B cell (primary cell): ENCODE measurements at regions not wholly inside any gene's neighbourhood (a gene's known extent, or its start where the extent isn't known, plus 50 kb on each side); places are given as distances from the start of the nearest gene placed in this dataset.
"Not testable (repeated sequence)": the region's sequence is repeated elsewhere in the genome, so short reads cannot be mapped to it uniquely, and the experiment has no call there.

Experiments
- ATAC-seq: fragments of 200-7000 bp; cut with Tn5 transposase; one replicate; pipeline ENCODE4 v1.10.0; 2021; ENCODE audit warnings: low read depth, mild to moderate bottlenecking, moderate number of reproducible peaks, moderate library complexity
- CTCF ChIA-PET: fragments of 350-600 bp; sonication (Branson Sonifier 250); formaldehyde crosslinking; loops from one replicate; lab custom pipeline; 2021; ENCODE audit warnings: antibody characterized with exemption, inconsistent platforms; lab: Charles Lee
- POLR2A ChIA-PET: fragments of 350-600 bp; sonication (Branson Sonifier 250); formaldehyde crosslinking; loops from one replicate; lab custom pipeline; 2021; ENCODE audit warnings: antibody characterized with exemption; lab: Charles Lee
- DNase-seq: peaks from one replicate; pipeline ENCODE4 v3.0.0; 2013
- H2AFZ ChIP-seq: 2 replicates; pipeline ENCODE4 v1.6.1; 2012; ENCODE audit warnings: mild to moderate bottlenecking, low read depth, low read length; ENCODE audit not compliant: insufficient read depth, poor library complexity, severe bottlenecking
- H3K27ac ChIP-seq, 2 donors: 1 replicate in 1 of 2; 2 replicates in 1 of 2; pipeline ENCODE4 v1.5.1; 2012 to 2013; ENCODE audit warnings: low read length in 2 of 2, mild to moderate bottlenecking in 2 of 2, moderate library complexity in 1 of 2
- H3K27me3 ChIP-seq, 4 experiments: fragments of 200-600 bp in 1 of 4; sonication (generic) in 1 of 4; replicated peaks in 1 of 4; 1 replicate in 2 of 4; 2 replicates in 2 of 4; pipeline versions ENCODE4 v1.6.1 to v1.7.0; 2013 to 2016; ENCODE audit warnings: low read length in 3 of 4, mild to moderate bottlenecking in 2 of 4, mixed read lengths in 1 of 4, moderate library complexity in 1 of 4; ENCODE audit not compliant: insufficient read depth in 4 of 4, control insufficient read depth in 3 of 4; ENCODE audit errors: control extremely low read depth in 1 of 4
- H3K36me3 ChIP-seq, 2 experiments: replicated peaks in 1 of 2; 1 replicate in 1 of 2; 2 replicates in 1 of 2; pipeline versions ENCODE4 v1.6.1 to v1.7.1; 2013; ENCODE audit warnings: low read length in 1 of 2; ENCODE audit not compliant: insufficient read depth in 2 of 2, control insufficient read depth in 1 of 2; ENCODE audit errors: control extremely low read depth in 1 of 2, extremely low read depth in 1 of 2
- H3K4me1 ChIP-seq, 2 donors: fragments of 200-600 bp in 1 of 2; sonication (generic) in 1 of 2; 1 replicate in 1 of 2; 2 replicates in 1 of 2; pipeline versions ENCODE4 v1.5.1 to v1.6.1; 2013 to 2017; ENCODE audit warnings: low read length in 2 of 2; ENCODE audit not compliant: control insufficient read depth in 2 of 2, insufficient read depth in 2 of 2
- H3K4me2 ChIP-seq: replicated peaks from 2 replicates; pipeline ENCODE3; 2012; ENCODE audit warnings: mild to moderate bottlenecking, low read depth, low read length; ENCODE audit not compliant: poor library complexity, severe bottlenecking
- H3K4me3 ChIP-seq, 5 experiments: fragments of 200-600 bp in 1 of 5; sonication (generic) in 1 of 5; 1 replicate in 3 of 5; 2 replicates in 2 of 5; pipeline versions ENCODE4 v1.5.1 to v1.7.0; 2011 to 2016; ENCODE audit warnings: low read length in 4 of 5, mild to moderate bottlenecking in 4 of 5, low read depth in 2 of 5, control low read depth in 1 of 5, moderate library complexity in 1 of 5; ENCODE audit not compliant: insufficient read depth in 1 of 5; ENCODE audit errors: control extremely low read depth in 1 of 5, extremely low read depth in 1 of 5
- H3K79me2 ChIP-seq: fragments of 200-600 bp; sonication (generic); one replicate; pipeline ENCODE4 v1.6.0; 2016; ENCODE audit warnings: low read length; ENCODE audit not compliant: control insufficient read depth, insufficient read depth
- H3K9ac ChIP-seq: fragments of 200-600 bp; sonication (generic); 2 replicates; pipeline ENCODE4 v1.6.1; 2017; ENCODE audit warnings: mild to moderate bottlenecking, low read length, moderate library complexity
- H3K9me3 ChIP-seq, 3 donors: one replicate each; pipeline versions ENCODE4 v1.6.1 to v1.7.1; 2013; ENCODE audit warnings: low read length in 2 of 3; ENCODE audit not compliant: control insufficient read depth in 2 of 3, insufficient read depth in 1 of 3; ENCODE audit errors: control extremely low read depth in 1 of 3
- H4K20me1 ChIP-seq: 2 replicates; pipeline ENCODE4 v1.6.0; 2012; ENCODE audit warnings: mild to moderate bottlenecking, low read length; ENCODE audit not compliant: insufficient read depth, control insufficient read depth, poor library complexity, severe bottlenecking
- H3K27ac Mint-ChIP-seq: one replicate; pipeline ENCODE4 v1.8.0; 2021; ENCODE audit warnings: mixed read lengths
- H3K27me3 Mint-ChIP-seq: one replicate; pipeline ENCODE4 v1.8.0; 2021; ENCODE audit warnings: mixed read lengths
- H3K4me1 Mint-ChIP-seq: one replicate; pipeline ENCODE4 v1.8.0; 2021; ENCODE audit warnings: mixed read lengths
- H3K4me3 Mint-ChIP-seq: one replicate; pipeline ENCODE4 v1.8.0; 2021; ENCODE audit warnings: mixed read lengths
- H3K9me3 Mint-ChIP-seq: one replicate; pipeline ENCODE4 v1.8.0; 2022; ENCODE audit warnings: mixed read lengths; ENCODE audit not compliant: insufficient read depth
- EZH2 ChIP-seq: IDR thresholded peaks from 2 replicates; pipeline ENCODE4 v1.6.1; 2012; ENCODE audit warnings: borderline replicate concordance, low read depth, mild to moderate bottlenecking, moderate library complexity, low read length; ENCODE audit not compliant: insufficient read depth, poor library complexity, severe bottlenecking
- WGBS: methylation state at CpG from one replicate; pipeline ENCODE4 v1.1.5; 2013; ENCODE audit warnings: missing lambda C conversion rate; ENCODE audit not compliant: insufficient coverage; 5-methylcytosine and 5-hydroxymethylcytosine counted together
- intact Hi-C: fragments of 100-400 bp; cut with micrococcal nuclease; formaldehyde crosslinking; loops from one replicate; pipeline ENCODE4 v1.10.0; 2022
- TF ChIP-seq, protein P1 (sequence below): fragments of 200-600 bp; IDR thresholded peaks from one replicate; pipeline ENCODE4 v1.8.0; 2022; ENCODE audit warnings: antibody characterized with exemption, mild to moderate bottlenecking

GRCh38 chr9:103203172-103203571 lies 208.0 kb downstream of the CYLC2 start:
- no peaks in the 10 kb centered on the region for H3K36me3 ChIP-seq
- no peak overlapping the region for H3K9ac ChIP-seq
- no peak for TF ChIP-seq EZH2
- TF ChIP-seq, protein P1, sequence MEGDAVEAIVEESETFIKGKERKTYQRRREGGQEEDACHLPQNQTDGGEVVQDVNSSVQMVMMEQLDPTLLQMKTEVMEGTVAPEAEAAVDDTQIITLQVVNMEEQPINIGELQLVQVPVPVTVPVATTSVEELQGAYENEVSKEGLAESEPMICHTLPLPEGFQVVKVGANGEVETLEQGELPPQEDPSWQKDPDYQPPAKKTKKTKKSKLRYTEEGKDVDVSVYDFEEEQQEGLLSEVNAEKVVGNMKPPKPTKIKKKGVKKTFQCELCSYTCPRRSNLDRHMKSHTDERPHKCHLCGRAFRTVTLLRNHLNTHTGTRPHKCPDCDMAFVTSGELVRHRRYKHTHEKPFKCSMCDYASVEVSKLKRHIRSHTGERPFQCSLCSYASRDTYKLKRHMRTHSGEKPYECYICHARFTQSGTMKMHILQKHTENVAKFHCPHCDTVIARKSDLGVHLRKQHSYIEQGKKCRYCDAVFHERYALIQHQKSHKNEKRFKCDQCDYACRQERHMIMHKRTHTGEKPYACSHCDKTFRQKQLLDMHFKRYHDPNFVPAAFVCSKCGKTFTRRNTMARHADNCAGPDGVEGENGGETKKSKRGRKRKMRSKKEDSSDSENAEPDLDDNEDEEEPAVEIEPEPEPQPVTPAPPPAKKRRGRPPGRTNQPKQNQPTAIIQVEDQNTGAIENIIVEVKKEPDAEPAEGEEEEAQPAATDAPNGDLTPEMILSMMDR, result no peak
- H3K4me3 ChIP-seq, result no peak overlapping the region
- no peaks in the 10 kb centered on the region for H3K27me3 ChIP-seq
- peaks cover 0 to 4% (median 2%) of the 10 kb centered on the region in 3 donors for H3K9me3 ChIP-seq
- H3K79me2 ChIP-seq, result no peaks in the 10 kb centered on the region
- Mint-ChIP-seq H3K4me1 (no peaks in the 10 kb centered on the region), H3K27ac (no peak overlapping the region), H3K27me3 (no peaks in the 10 kb centered on the region), H3K4me3 (no peak overlapping the region), H3K9me3 (no peaks in the 10 kb centered on the region)
- no peak overlapping the region for H3K4me2 ChIP-seq
- 92% methylated on average over 1 of the region's 2 CpGs for WGBS
- H3K4me1 ChIP-seq, result no peaks in the 10 kb centered on the region
- H3K27ac ChIP-seq, result no peak overlapping the region
- H4K20me1 ChIP-seq, result no peaks in the 10 kb centered on the region
- ATAC-seq (no peak), DNase-seq (no peak)
- intact Hi-C loops, result no loop called here
- ChIA-PET CTCF (no interaction called here), POLR2A (no interaction called here)
- H2AFZ ChIP-seq, result no peak overlapping the region

DNA sequence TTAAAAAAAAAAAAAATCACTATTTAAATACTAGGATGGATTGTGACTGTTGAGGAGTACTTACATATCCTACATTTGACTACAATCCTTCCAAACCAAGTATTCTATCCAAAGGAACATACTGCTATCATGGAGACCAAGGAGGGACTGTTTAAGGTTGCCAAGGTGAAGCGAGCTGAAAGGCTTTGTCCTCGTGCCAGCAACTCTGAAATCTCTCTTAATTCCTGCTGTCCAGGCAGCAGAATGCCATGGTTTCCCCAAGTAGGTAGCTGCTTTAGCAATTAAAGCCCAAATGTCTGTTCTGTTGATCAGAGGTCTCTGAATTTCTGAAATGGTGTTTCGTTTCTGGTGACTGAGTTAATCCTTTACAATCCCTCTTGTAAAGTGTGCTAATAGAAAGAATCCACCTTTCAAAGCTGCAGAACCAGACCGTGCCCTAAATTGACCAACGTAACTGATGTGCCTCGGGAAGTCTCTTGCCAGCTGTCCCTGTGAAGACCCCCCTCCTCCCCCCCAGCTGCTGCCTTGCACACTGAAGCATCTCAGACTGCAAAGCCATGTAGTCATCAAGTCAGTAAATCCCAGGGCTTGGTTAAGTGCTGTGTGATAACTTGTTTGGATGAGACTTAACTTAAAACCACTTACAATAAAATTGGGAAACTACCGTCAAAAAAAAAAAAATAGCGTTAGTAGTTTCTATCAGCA lies 210.9 kb downstream of the CYLC2 start:
- ATAC-seq, intact Hi-C loops, CTCF ChIA-PET: not testable (repeated sequence)

More for the DNA sequence above, 210.9 kb downstream of the CYLC2 start:
- H3K4me3 ChIP-seq, H3K27ac ChIP-seq, H4K20me1 ChIP-seq, POLR2A ChIA-PET, H3K9me3 Mint-ChIP-seq, H3K4me3 Mint-ChIP-seq, H3K9ac ChIP-seq, H3K4me2 ChIP-seq, H3K4me1 ChIP-seq, H3K27me3 ChIP-seq, H3K4me1 Mint-ChIP-seq, H3K27ac Mint-ChIP-seq, H3K79me2 ChIP-seq, H3K27me3 Mint-ChIP-seq, DNase-seq, H3K36me3 ChIP-seq, H2AFZ ChIP-seq: not testable (repeated sequence)
- 80% methylated on average over 1 of the region's 8 CpGs for WGBS
- peaks cover 0 to 11% (median 2%) of the 10 kb centered on the region in 3 donors for H3K9me3 ChIP-seq
